ENCODE measurements at regions not wholly inside any gene's neighbourhood (a gene's known extent, or its start where the extent isn't known, plus 50 kb on each side); places are given as distances from the start of the nearest gene placed in this dataset.

DNA sequence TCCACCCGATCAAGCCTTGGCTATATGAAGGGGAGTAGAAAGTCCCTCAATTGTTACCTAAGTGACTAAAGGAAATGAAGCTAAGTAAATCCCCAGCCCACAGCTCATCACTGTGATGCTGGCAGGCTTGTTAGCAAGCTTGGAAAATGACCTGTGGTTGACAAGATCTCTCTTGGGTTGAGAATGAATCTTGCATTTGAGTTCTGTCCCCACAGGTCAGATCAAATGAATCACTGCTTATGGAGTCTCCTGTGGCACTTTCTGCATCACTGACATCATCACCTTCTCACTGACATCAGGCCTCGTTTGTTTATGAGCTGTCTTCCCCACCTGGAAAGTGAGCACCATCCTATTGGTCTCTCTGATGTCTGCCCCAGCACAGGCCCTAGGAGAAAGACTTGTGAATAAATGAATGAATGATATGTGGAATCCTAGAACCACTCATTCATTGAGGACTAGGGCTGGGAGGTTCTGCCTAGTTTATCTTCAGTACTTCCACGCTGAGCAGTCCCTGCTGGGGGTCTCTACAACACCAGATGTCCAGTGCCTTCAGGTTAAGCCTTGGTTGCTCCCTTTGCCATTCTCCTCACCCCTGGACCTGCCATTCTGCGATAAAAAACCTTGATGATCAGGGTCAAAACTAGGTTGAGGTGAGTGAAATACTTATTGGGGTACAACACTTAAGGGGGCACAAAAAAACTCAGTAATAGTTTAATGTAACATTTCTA lies 318.4 kb upstream of the MOCS1 start:
- H3K4me2 ChIP-seq (ENCODE audit: low read depth, low read length): no peak overlapping the region
- no peak for TF ChIP-seq XBP1 (CRISPR knock-in tag; IDR thresholded peaks at IDR 0.05)
- no peak for TF ChIP-seq ZNF432 (CRISPR knock-in tag; IDR thresholded peaks at IDR 0.05; ENCODE audit: borderline replicate concordance)
- no peak for TF ChIP-seq ZNF343 (CRISPR knock-in tag; IDR thresholded peaks at IDR 0.05)
- TF ChIP-seq, protein P1, sequence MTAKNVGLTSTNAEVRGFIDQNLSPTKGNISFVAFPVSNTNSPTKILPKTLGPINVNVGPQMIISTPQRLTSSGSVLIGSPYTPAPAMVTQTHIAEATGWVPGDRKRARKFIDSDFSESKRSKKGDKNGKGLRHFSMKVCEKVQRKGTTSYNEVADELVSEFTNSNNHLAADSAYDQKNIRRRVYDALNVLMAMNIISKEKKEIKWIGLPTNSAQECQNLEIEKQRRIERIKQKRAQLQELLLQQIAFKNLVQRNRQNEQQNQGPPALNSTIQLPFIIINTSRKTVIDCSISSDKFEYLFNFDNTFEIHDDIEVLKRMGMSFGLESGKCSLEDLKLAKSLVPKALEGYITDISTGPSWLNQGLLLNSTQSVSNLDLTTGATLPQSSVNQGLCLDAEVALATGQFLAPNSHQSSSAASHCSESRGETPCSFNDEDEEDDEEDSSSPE (CRISPR knock-in tag; IDR thresholded peaks at IDR 0.05): no peak
- TF ChIP-seq IRX3 (CRISPR knock-in tag; IDR thresholded peaks at IDR 0.05; ENCODE audit: borderline replicate concordance, low read depth): no peak
- TF ChIP-seq, protein P2, sequence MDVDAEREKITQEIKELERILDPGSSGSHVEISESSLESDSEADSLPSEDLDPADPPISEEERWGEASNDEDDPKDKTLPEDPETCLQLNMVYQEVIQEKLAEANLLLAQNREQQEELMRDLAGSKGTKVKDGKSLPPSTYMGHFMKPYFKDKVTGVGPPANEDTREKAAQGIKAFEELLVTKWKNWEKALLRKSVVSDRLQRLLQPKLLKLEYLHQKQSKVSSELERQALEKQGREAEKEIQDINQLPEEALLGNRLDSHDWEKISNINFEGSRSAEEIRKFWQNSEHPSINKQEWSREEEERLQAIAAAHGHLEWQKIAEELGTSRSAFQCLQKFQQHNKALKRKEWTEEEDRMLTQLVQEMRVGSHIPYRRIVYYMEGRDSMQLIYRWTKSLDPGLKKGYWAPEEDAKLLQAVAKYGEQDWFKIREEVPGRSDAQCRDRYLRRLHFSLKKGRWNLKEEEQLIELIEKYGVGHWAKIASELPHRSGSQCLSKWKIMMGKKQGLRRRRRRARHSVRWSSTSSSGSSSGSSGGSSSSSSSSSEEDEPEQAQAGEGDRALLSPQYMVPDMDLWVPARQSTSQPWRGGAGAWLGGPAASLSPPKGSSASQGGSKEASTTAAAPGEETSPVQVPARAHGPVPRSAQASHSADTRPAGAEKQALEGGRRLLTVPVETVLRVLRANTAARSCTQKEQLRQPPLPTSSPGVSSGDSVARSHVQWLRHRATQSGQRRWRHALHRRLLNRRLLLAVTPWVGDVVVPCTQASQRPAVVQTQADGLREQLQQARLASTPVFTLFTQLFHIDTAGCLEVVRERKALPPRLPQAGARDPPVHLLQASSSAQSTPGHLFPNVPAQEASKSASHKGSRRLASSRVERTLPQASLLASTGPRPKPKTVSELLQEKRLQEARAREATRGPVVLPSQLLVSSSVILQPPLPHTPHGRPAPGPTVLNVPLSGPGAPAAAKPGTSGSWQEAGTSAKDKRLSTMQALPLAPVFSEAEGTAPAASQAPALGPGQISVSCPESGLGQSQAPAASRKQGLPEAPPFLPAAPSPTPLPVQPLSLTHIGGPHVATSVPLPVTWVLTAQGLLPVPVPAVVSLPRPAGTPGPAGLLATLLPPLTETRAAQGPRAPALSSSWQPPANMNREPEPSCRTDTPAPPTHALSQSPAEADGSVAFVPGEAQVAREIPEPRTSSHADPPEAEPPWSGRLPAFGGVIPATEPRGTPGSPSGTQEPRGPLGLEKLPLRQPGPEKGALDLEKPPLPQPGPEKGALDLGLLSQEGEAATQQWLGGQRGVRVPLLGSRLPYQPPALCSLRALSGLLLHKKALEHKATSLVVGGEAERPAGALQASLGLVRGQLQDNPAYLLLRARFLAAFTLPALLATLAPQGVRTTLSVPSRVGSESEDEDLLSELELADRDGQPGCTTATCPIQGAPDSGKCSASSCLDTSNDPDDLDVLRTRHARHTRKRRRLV (CRISPR knock-in tag; IDR thresholded peaks at IDR 0.05): no peak
- TF ChIP-seq, protein P3, sequence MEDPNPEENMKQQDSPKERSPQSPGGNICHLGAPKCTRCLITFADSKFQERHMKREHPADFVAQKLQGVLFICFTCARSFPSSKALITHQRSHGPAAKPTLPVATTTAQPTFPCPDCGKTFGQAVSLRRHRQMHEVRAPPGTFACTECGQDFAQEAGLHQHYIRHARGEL (CRISPR knock-in tag; IDR thresholded peaks at IDR 0.05): no peak
- intact Hi-C loops (cut with micrococcal nuclease; ENCODE audit: unreplicated experiment): no loop called here
- no peaks in the 10 kb centered on the region for H3K9me3 ChIP-seq (ENCODE audit: low read length)
- H3K4me3 ChIP-seq (replicated peaks in 1 of 3; ENCODE audit: insufficient read depth in 1 of 3, low read depth in 2 of 3, low read length in 3 of 3): no peak overlapping the region
- ChIA-PET POLR2A (no interaction called here), CTCF (ENCODE audit: low intra/inter-chr PET ratio, low total read pairs) (no interaction called here)
- BruUV-seq (replicated peaks): no TSS peak
- H3K27me3 ChIP-seq (ENCODE audit: control insufficient read depth in 1 of 2, insufficient read depth in 2 of 2, low read length in 2 of 2): no peaks in the 10 kb centered on the region
- DNase-seq (ENCODE audit: low spot score): no peak
- H3K79me2 ChIP-seq (ENCODE audit: insufficient read depth, low read length): no peaks in the 10 kb centered on the region
- no peaks in the 10 kb centered on the region for H3K36me3 ChIP-seq (replicated peaks in 1 of 2; ENCODE audit: control insufficient read depth in 1 of 2, insufficient read depth in 2 of 2, low read length in 2 of 2)
- no peak overlapping the region for H2AFZ ChIP-seq (ENCODE audit: low read length)
- no peaks in the 10 kb centered on the region for H3K4me1 ChIP-seq (ENCODE audit: insufficient read depth, low read length)
- FAIRE-seq: no peak
- H4K20me1 ChIP-seq (ENCODE audit: insufficient read depth, low read length): no peaks in the 10 kb centered on the region
- 8% methylated on average over 4 of the region's 4 CpGs for WGBS (ENCODE audit: low lambda C conversion rate)
- in situ Hi-C loops (cut with HindIII; ENCODE audit: extremely low pct_ligation_motif_present, low pct_unique_long_range_greater_than_20kb): no loop called here
- H3K27ac ChIP-seq (ENCODE audit: extremely low read length, insufficient read depth, low read length): no peak overlapping the region
- no peak overlapping the region for H3K9ac ChIP-seq (ENCODE audit: insufficient read depth, low read depth, low read length)
- no peak for ATAC-seq
